Neural progenitor cell (in vitro differentiated cells): ENCODE measurements at regions not wholly inside any gene's neighbourhood (a gene's known extent, or its start where the extent isn't known, plus 50 kb on each side); places are given as distances from the start of the nearest gene placed in this dataset.

Experiments
- DNase-seq: peaks from one replicate; pipeline ENCODE4 v3.0.0-alpha.2; 2016; ENCODE audit warnings: low spot score
- H2AFZ ChIP-seq: fragments of 200-600 bp; sonication (generic); replicated peaks from 2 replicates; pipeline ENCODE4 v1.6.1; 2016; ENCODE audit warnings: antibody characterized with exemption
- H3F3A ChIP-seq: fragments of 200-600 bp; sonication (generic); 2 replicates; pipeline ENCODE4 v1.6.1; 2016; ENCODE audit warnings: antibody characterized with exemption, low read depth
- H3K27ac ChIP-seq: fragments of 200-600 bp; sonication (generic); 2 replicates; pipeline ENCODE4 v1.5.1; 2016; ENCODE audit warnings: mild to moderate bottlenecking
- H3K27me3 ChIP-seq: fragments of 200-600 bp; sonication (generic); 2 replicates; pipeline ENCODE4 v1.6.1; 2016; ENCODE audit warnings: mild to moderate bottlenecking, moderate library complexity
- H3K36me3 ChIP-seq: fragments of 200-600 bp; sonication (generic); 2 replicates; pipeline ENCODE4 v1.5.1; 2016
- H3K4me1 ChIP-seq: fragments of 200-600 bp; sonication (generic); 2 replicates; pipeline ENCODE4 v1.6.1; 2016; ENCODE audit warnings: mixed run types
- H3K4me2 ChIP-seq: fragments of 200-600 bp; sonication (generic); 2 replicates; pipeline ENCODE4 v1.6.1; 2016
- H3K4me3 ChIP-seq: fragments of 200-600 bp; sonication (generic); 2 replicates; pipeline ENCODE4 v1.5.1; 2016
- H3K79me2 ChIP-seq: fragments of 200-600 bp; sonication (generic); 2 replicates; pipeline ENCODE4 v1.6.1; 2016; ENCODE audit warnings: low read depth
- H3K9ac ChIP-seq: fragments of 200-600 bp; sonication (generic); 2 replicates; pipeline ENCODE4 v1.6.1; 2016
- H3K9me3 ChIP-seq: fragments of 200-600 bp; sonication (generic); 2 replicates; pipeline ENCODE4 v1.5.1; 2016; ENCODE audit warnings: low read depth
- H4K20me1 ChIP-seq: fragments of 200-600 bp; sonication (generic); 2 replicates; pipeline ENCODE4 v1.6.1; 2016; ENCODE audit warnings: low read depth
- H3K27ac Mint-ChIP-seq: 3 replicates; pipeline ENCODE4 v1.8.0; 2021; ENCODE audit warnings: mixed read lengths
- H3K27me3 Mint-ChIP-seq: 2 replicates; pipeline ENCODE4 v1.8.0; 2022; ENCODE audit warnings: low read depth, mild to moderate bottlenecking, inconsistent platforms, moderate library complexity, mixed read lengths; ENCODE audit not compliant: insufficient read depth
- H3K36me3 Mint-ChIP-seq: 3 replicates; pipeline ENCODE4 v1.8.0; 2021; ENCODE audit warnings: mixed read lengths
- H3K4me1 Mint-ChIP-seq: 3 replicates; pipeline ENCODE4 v1.8.0; 2021; ENCODE audit warnings: mixed read lengths
- H3K4me3 Mint-ChIP-seq: 3 replicates; pipeline ENCODE4 v1.8.0; 2021; ENCODE audit warnings: mild to moderate bottlenecking, moderate library complexity, mixed read lengths
- H3K9me3 Mint-ChIP-seq: 3 replicates; pipeline ENCODE4 v1.8.0; 2020; ENCODE audit warnings: mixed read lengths
- CTCF ChIP-seq: fragments of 200-600 bp; sonication (generic); IDR thresholded peaks from 2 replicates; pipeline ENCODE4 v1.5.1; 2017; ENCODE audit warnings: antibody characterized with exemption, mild to moderate bottlenecking
- EZH2 ChIP-seq: fragments of 200-600 bp; sonication (generic); IDR thresholded peaks from 2 replicates; pipeline ENCODE4 v1.6.1; 2017; ENCODE audit warnings: antibody characterized with exemption, mild to moderate bottlenecking, moderate library complexity
- EZH2phosphoT487 ChIP-seq: fragments of 200-600 bp; sonication (generic); IDR thresholded peaks from 2 replicates; pipeline ENCODE4 v1.6.1; 2017; ENCODE audit warnings: antibody characterized with exemption

GRCh38 chr18:24543086-24543794 lies 82.8 kb downstream of the HRH4 start:
- peaks cover 6% of the 10 kb centered on the region for H3K4me1 ChIP-seq
- no peaks in the 10 kb centered on the region for H3F3A ChIP-seq
- DNase-seq, result no peak
- H3K27me3 ChIP-seq, result no peaks in the 10 kb centered on the region
- Mint-ChIP-seq H3K9me3 (no peaks in the 10 kb centered on the region), H3K4me3 (no peak overlapping the region), H3K27ac (no peak overlapping the region), H3K4me1 (peaks cover 19% of the 10 kb centered on the region), H3K36me3 (no peaks in the 10 kb centered on the region), H3K27me3 (peaks cover 8% of the 10 kb centered on the region)
- no peak overlapping the region for H3K4me2 ChIP-seq
- H3K36me3 ChIP-seq, result no peaks in the 10 kb centered on the region
- no peaks in the 10 kb centered on the region for H3K9me3 ChIP-seq
- no peak overlapping the region for H3K4me3 ChIP-seq
- no peak overlapping the region for H2AFZ ChIP-seq
- no peak overlapping the region for H3K9ac ChIP-seq
- no peaks in the 10 kb centered on the region for H4K20me1 ChIP-seq
- H3K79me2 ChIP-seq, result no peaks in the 10 kb centered on the region
- no peak for TF ChIP-seq CTCF
- TF ChIP-seq EZH2phosphoT487, result no peak
- TF ChIP-seq EZH2, result no peak
- H3K27ac ChIP-seq, result no peak overlapping the region

- H3K27ac Mint-ChIP-seq, result peak overlapping the region; percentile 40
- Histone ChIP-seq H3K9ac (no peak overlapping the region), H3K36me3 (no peaks in the 10 kb centered on the region), H3K9me3 (no peaks in the 10 kb centered on the region), H3K4me1 (peaks cover under 1% of the 10 kb centered on the region), H3F3A (no peaks in the 10 kb centered on the region), H3K4me2 (no peak overlapping the region), H3K79me2 (no peaks in the 10 kb centered on the region), H2AFZ (peak overlapping the region; percentile 74), H3K4me3 (no peak overlapping the region), H3K27ac (no peak overlapping the region), H3K27me3 (no peaks in the 10 kb centered on the region), H4K20me1 (no peaks in the 10 kb centered on the region)
- H3K9me3 Mint-ChIP-seq, result no peaks in the 10 kb centered on the region
- H3K4me1 Mint-ChIP-seq, result peaks cover 13% of the 10 kb centered on the region
- peaks cover 8% of the 10 kb centered on the region for H3K27me3 Mint-ChIP-seq
- TF ChIP-seq EZH2phosphoT487 (no peak), CTCF (peak; percentile 80), EZH2 (no peak)
- DNase-seq, result peak; percentile 74
- H3K4me3 Mint-ChIP-seq, result no peak overlapping the region
- no peaks in the 10 kb centered on the region for H3K36me3 Mint-ChIP-seq
Observed at GRCh38 chr18:24543795-24544498, 83.5 kb downstream of the HRH4 start.

GRCh38 chr18:24544949-24545348 lies 84.5 kb downstream of the HRH4 start:
- Mint-ChIP-seq H3K36me3 (no peaks in the 10 kb centered on the region), H3K27ac (peak overlapping the region; percentile 26), H3K4me3 (no peak overlapping the region), H3K27me3 (peaks cover 8% of the 10 kb centered on the region), H3K9me3 (no peaks in the 10 kb centered on the region), H3K4me1 (peaks cover 13% of the 10 kb centered on the region)
- Histone ChIP-seq H3K27ac (no peak overlapping the region), H3K36me3 (no peaks in the 10 kb centered on the region), H3K4me2 (no peak overlapping the region), H4K20me1 (no peaks in the 10 kb centered on the region), H3K27me3 (no peaks in the 10 kb centered on the region), H3K4me3 (no peak overlapping the region), H2AFZ (no peak overlapping the region), H3K79me2 (no peaks in the 10 kb centered on the region), H3K9ac (no peak overlapping the region), H3F3A (no peaks in the 10 kb centered on the region), H3K9me3 (no peaks in the 10 kb centered on the region), H3K4me1 (no peaks in the 10 kb centered on the region)
- TF ChIP-seq EZH2phosphoT487, result no peak
- no peak for TF ChIP-seq CTCF
- no peak for TF ChIP-seq EZH2
- no peak for DNase-seq
